Tibial artery (tissue), 4 donors: ENCODE measurements at regions not wholly inside any gene's neighbourhood (a gene's known extent, or its start where the extent isn't known, plus 50 kb on each side); places are given as distances from the start of the nearest gene placed in this dataset.

Experiments
- DNase-seq, 2 donors: peaks; one replicate each; pipeline ENCODE4 v3.0.0-alpha.2; 2019
- H3K27ac ChIP-seq, 2 donors: fragments of 200-600 bp; sonication (generic) in 1 of 2; 1 replicate in 1 of 2; 2 replicates in 1 of 2; pipeline ENCODE4 v1.5.1; 2018 to 2019; ENCODE audit warnings: mild to moderate bottlenecking in 1 of 2
- H3K27me3 ChIP-seq, 2 donors: fragments of 200-600 bp; sonication (generic) in 1 of 2; one replicate each; pipeline versions ENCODE4 v1.5.1 to v1.6.0; 2016 to 2019
- H3K36me3 ChIP-seq, 3 donors: fragments of 200-600 bp; sonication (generic) in 2 of 3; one replicate each; pipeline ENCODE4 v1.5.1; 2016 to 2019; ENCODE audit warnings: mild to moderate bottlenecking in 2 of 3
- H3K4me1 ChIP-seq, 4 donors: fragments of 200-600 bp; sonication (generic) in 2 of 4; 1 replicate in 3 of 4; 2 replicates in 1 of 4; pipeline ENCODE4 v1.5.1; 2016 to 2019
- H3K4me3 ChIP-seq, 2 donors: fragments of 200-600 bp; sonication (generic) in 1 of 2; 1 replicate in 1 of 2; 2 replicates in 1 of 2; pipeline ENCODE4 v1.5.1; 2018 to 2019; ENCODE audit warnings: mild to moderate bottlenecking in 2 of 2
- H3K9me3 ChIP-seq, 3 donors: fragments of 200-600 bp; sonication (generic) in 1 of 3; one replicate each; pipeline ENCODE4 v1.5.1; 2016 to 2019
- CTCF ChIP-seq, 2 experiments: fragments of 200-600 bp in 1 of 2; fragments of 450-650 bp in 1 of 2; IDR thresholded peaks; one replicate each; pipeline ENCODE4 v1.5.1; 2017 to 2019; ENCODE audit warnings: antibody characterized with exemption in 2 of 2, mild to moderate bottlenecking in 1 of 2, moderate library complexity in 1 of 2
- intact Hi-C: fragments of 100-400 bp; cut with DNase I; formaldehyde crosslinking; loops from one replicate; pipeline ENCODE4 v1.15.0; 2023; ENCODE audit warnings: low total_unique reads

GRCh38 chr2:16362611-16363010 lies 303.0 kb downstream of the CYRIA start:
- Histone ChIP-seq H3K4me1 (no peaks in the 10 kb centered on the region), H3K4me3 (no peak overlapping the region), H3K36me3 (no peaks in the 10 kb centered on the region), H3K27ac (no peak overlapping the region), H3K27me3 (no peaks in the 10 kb centered on the region), H3K9me3 (no peaks in the 10 kb centered on the region)
- intact Hi-C loops: no loop called here
- no peak for DNase-seq
- no peak for TF ChIP-seq CTCF (IDR thresholded peaks at IDR 0.05)

- Histone ChIP-seq H3K9me3 (peaks cover 0 to 7% (median 7%) of the 10 kb centered on the region in 3 donors), H3K27me3 (no peaks in the 10 kb centered on the region), H3K4me3 (no peak overlapping the region), H3K27ac (no peak overlapping the region), H3K36me3 (no peaks in the 10 kb centered on the region), H3K4me1 (no peaks in the 10 kb centered on the region)
- TF ChIP-seq CTCF (IDR thresholded peaks at IDR 0.05): no peak
- intact Hi-C loops: no loop called here
- DNase-seq: no peak
Measured at GRCh38 chr2:16361261-16361995, 304.2 kb downstream of the CYRIA start.

DNA sequence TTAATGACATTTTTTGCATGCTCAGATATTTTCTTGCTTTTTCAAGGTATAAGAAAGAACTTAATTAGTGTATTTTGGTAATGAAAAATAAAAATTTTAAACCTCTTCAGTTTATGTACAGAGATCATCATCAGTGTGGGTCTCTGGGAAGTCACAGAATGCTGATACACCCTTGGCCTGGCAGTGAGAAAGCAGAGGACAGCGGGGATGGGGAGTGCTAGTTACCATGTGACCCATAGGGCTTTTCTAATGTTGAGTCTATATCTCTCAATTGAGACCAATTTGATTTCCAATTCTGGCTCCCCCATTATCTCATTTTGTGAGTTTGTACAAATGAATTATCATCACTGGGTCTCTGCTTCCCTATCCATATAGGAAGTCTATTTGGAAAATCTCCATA lies 305.7 kb downstream of the CYRIA start:
- Histone ChIP-seq H3K4me1 (no peaks in the 10 kb centered on the region), H3K36me3 (no peaks in the 10 kb centered on the region), H3K9me3 (peaks cover 0 to 8% (median 7%) of the 10 kb centered on the region in 3 donors), H3K27ac (no peak overlapping the region), H3K27me3 (no peaks in the 10 kb centered on the region), H3K4me3 (no peak overlapping the region)
- intact Hi-C loops: no loop called here
- DNase-seq: no peak
- TF ChIP-seq CTCF (IDR thresholded peaks at IDR 0.05): no peak

DNA sequence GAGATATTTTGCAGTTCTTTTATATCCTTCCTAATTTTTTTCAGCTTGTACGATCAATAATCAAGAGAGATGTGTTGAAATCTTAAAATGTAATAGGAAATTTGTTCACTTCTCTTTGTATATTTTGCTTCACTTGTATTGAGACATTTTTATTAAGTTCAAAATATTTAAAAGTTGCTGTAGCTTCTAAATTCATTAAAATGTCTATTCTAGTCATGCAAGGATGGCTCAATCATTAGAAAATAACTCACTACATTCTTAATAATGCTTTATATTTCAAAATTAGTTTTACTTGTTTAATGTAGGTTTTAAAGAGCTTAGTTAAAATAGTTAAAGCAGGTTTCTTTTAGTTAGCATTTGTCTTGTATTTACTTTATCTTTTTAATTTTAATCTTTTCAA lies 308.4 kb downstream of the CYRIA start:
- Histone ChIP-seq H3K27me3 (no peaks in the 10 kb centered on the region), H3K27ac (no peak overlapping the region), H3K36me3 (no peaks in the 10 kb centered on the region), H3K4me3 (no peak overlapping the region), H3K9me3 (peaks cover 0 to 8% (median 7%) of the 10 kb centered on the region in 3 donors), H3K4me1 (no peaks in the 10 kb centered on the region)
- no peak for DNase-seq
- intact Hi-C loops: no loop called here
- no peak for TF ChIP-seq CTCF (IDR thresholded peaks at IDR 0.05)

DNA sequence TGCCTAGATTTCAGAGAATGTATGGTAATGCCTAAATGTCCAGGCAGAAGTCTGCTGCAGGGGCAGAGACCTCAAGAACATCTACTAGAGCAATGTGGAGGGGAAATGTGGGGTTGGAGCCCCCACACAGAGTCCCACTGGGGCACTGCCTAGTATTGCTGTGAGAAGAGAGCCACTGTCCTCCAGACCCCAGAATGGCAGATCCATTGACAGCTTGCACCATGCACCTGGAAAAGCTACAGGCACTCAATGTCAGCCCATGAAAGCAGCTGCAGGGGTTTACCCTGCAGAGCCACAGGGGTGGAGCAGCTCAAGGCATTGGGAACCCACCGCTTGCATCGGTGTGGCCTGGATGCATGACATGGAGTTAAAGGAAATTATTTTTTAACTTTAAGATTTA lies 314.1 kb downstream of the CYRIA start:
- DNase-seq: no peak
- Histone ChIP-seq H3K9me3 (peaks cover 0 to 2% (median under 1%) of the 10 kb centered on the region in 3 donors), H3K27me3 (no peaks in the 10 kb centered on the region), H3K36me3 (no peaks in the 10 kb centered on the region), H3K4me1 (no peaks in the 10 kb centered on the region), H3K27ac (no peak overlapping the region), H3K4me3 (no peak overlapping the region)
- intact Hi-C loops: no loop called here
- no peak for TF ChIP-seq CTCF (IDR thresholded peaks at IDR 0.05)
